Heart left ventricle (tissue), 16 donors: ENCODE measurements at regions not wholly inside any gene's neighbourhood (a gene's known extent, or its start where the extent isn't known, plus 50 kb on each side); places are given as distances from the start of the nearest gene placed in this dataset.

ENCODE experiments used
- ATAC-seq, 4 donors: fragments of 200-7000 bp; cut with Tn5 transposase; one replicate each; pipeline ENCODE4 v1.9.1; 2020 to 2022; ENCODE audit warnings: moderate library complexity in 4 of 4, mild to moderate bottlenecking in 3 of 4, moderate number of reproducible peaks in 1 of 4
- DNase-seq, 5 donors: peaks; one replicate each; pipeline ENCODE4 v3.0.0-alpha.2; 2020
- H3K27ac ChIP-seq, 12 donors: fragments of 200-600 bp; sonication (generic) in 4 of 12; one replicate each; pipeline versions ENCODE4 v1.5.0 to v1.8.0; 2016 to 2022; ENCODE audit warnings: mild to moderate bottlenecking in 2 of 12
- H3K27me3 ChIP-seq, 9 donors: fragments of 200-600 bp; sonication (generic) in 2 of 9; one replicate each; pipeline versions ENCODE4 v1.5.1 to v1.8.0; 2016 to 2022; ENCODE audit warnings: mild to moderate bottlenecking in 3 of 9
- H3K36me3 ChIP-seq, 9 donors: fragments of 200-600 bp; sonication (generic) in 2 of 9; one replicate each; pipeline versions ENCODE4 v1.5.0 to v1.8.0; 2018 to 2022; ENCODE audit warnings: mild to moderate bottlenecking in 2 of 9
- H3K4me1 ChIP-seq, 12 donors: fragments of 200-600 bp; sonication (generic) in 4 of 12; one replicate each; pipeline versions ENCODE4 v1.5.0 to v1.8.0; 2016 to 2022; ENCODE audit warnings: mild to moderate bottlenecking in 3 of 12
- H3K4me3 ChIP-seq, 12 donors: fragments of 200-600 bp; sonication (generic) in 4 of 12; one replicate each; pipeline versions ENCODE4 v1.5.0 to v1.8.0; 2017 to 2022; ENCODE audit warnings: mild to moderate bottlenecking in 9 of 12, moderate library complexity in 4 of 12
- H3K9me3 ChIP-seq, 12 donors: fragments of 200-600 bp; sonication (generic) in 4 of 12; one replicate each; pipeline versions ENCODE4 v1.5.0 to v1.8.0; 2016 to 2022; ENCODE audit warnings: mild to moderate bottlenecking in 1 of 12
- POLR2A ChIP-seq, 2 donors: fragments of 450-650 bp; IDR thresholded peaks; one replicate each; pipeline ENCODE4 v1.6.1; 2017; ENCODE audit warnings: antibody characterized with exemption in 2 of 2, mild to moderate bottlenecking in 2 of 2, moderate library complexity in 2 of 2
- WGBS, 4 donors: extraction: QIAGEN DNeasy Blood & Tissue Kit in 2 of 4; methylation state at CpG; one replicate each; pipeline versions ENCODE4 v1.1.5 to v1.1.7; 2013 to 2018; 5-methylcytosine and 5-hydroxymethylcytosine counted together
- intact Hi-C, 10 donors: fragments of 100-400 bp; cut with DNase I; formaldehyde crosslinking; loops; one replicate each; pipeline versions ENCODE4 v1.11.1 to v1.14.2; 2022
- TF ChIP-seq, protein P1 (sequence below), 12 donors: fragments of 200-600 bp; sonication (generic) in 4 of 12; IDR thresholded peaks; one replicate each; pipeline versions ENCODE4 v1.5.0 to v1.8.0; 2018 to 2022; ENCODE audit warnings: antibody characterized with exemption in 12 of 12, mild to moderate bottlenecking in 5 of 12
- donor health status: ischemic (EF 13 %, LVEDD 7.1; RV severe dilation, severe dysfunction).
- donor health status: healthy with polysubstance abuse.
- donor health status: DM: no; HTN: yes; CAD: no.
- donor health status: DM: no; HTN: no; CAD: no.
- donor health status: ischemic (EF 25% LVEDD 6.9; RV normal size, moderate dysfunction).
- donor health status: ischemic (EF 25% LVEDD 5.7; RV mildly dilated, moderate dysfunction).
- donor health status: healthy.
- donor health status: DM: yes; HTN: yes; CAD: no.
- donor health status: ischemic (EF 35%, LVEDD 5.7; RV mildly dilated, moderate dysfunction).
- donor health status: nonischemic (EF 11% LVEDD 7.7; RV severe dilation, severe dysfunction).
- donor health status: DM: yes; HTN: yes; CAD: no.
- donor health status: PGD.
- donor health status: ischemic (EF 29% LVEDD 5.4; RV normal size, mild dysfunction).
- donor health status: nonischemic (EF 23%, LVEDD 6.1; RV moderate dilation, normal function).

DNA sequence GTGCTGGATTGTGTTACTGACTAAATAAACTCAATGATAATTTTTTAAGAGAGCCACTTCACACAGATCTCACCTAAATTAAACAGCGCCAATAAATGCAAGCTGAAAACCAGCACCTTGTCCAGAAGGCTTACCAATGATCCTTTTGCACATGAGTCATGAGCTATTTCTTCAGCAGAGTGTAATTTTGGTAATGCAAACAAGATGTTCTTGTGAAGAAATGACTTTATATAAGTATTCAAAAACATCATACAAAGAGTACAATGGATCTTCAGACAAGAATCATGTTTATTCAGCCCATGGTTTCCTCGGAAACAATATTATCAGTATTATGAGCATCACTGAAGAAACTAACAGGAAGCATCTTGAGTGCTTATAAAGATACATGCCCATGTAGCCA, 263.8 kb upstream of the UBE2E2 start:
- DNase-seq (no peak), ATAC-seq (no peak)
- no peak overlapping the region for H3K4me3 ChIP-seq
- WGBS, 4 donors, result 66 to 70% (median 67%) methylated on average over 2 of the region's 2 CpGs
- intact Hi-C loops, result no loop called here
- H3K36me3 ChIP-seq, result no peaks in the 10 kb centered on the region
- H3K27me3 ChIP-seq, result no peaks in the 10 kb centered on the region
- no peaks in the 10 kb centered on the region for H3K4me1 ChIP-seq
- TF ChIP-seq, protein P1, sequence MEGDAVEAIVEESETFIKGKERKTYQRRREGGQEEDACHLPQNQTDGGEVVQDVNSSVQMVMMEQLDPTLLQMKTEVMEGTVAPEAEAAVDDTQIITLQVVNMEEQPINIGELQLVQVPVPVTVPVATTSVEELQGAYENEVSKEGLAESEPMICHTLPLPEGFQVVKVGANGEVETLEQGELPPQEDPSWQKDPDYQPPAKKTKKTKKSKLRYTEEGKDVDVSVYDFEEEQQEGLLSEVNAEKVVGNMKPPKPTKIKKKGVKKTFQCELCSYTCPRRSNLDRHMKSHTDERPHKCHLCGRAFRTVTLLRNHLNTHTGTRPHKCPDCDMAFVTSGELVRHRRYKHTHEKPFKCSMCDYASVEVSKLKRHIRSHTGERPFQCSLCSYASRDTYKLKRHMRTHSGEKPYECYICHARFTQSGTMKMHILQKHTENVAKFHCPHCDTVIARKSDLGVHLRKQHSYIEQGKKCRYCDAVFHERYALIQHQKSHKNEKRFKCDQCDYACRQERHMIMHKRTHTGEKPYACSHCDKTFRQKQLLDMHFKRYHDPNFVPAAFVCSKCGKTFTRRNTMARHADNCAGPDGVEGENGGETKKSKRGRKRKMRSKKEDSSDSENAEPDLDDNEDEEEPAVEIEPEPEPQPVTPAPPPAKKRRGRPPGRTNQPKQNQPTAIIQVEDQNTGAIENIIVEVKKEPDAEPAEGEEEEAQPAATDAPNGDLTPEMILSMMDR (IDR thresholded peaks at IDR 0.05), result no peak
- TF ChIP-seq POLR2A (IDR thresholded peaks at IDR 0.05), result no peak
- H3K9me3 ChIP-seq, result no peaks in the 10 kb centered on the region
- no peak overlapping the region for H3K27ac ChIP-seq

DNA sequence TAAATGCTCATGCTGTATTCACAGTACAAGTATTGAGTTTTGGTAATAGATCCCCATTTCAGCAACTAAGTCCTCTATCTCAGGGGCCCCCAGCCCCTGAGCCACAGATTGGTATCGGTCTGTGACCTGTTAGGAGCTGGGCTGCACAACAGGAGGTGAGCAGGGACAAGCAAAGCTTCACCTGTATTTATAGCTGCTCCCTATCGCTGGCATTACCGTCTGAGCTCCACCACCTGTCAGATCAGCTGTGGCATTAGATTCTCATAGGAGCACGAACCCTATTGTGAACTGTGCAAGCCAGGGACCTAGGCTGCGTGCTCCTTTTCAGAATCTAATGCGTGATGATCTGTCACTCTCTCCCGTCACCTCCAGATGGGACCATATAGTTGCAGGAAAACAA, 262.8 kb upstream of the UBE2E2 start:
- no peak for ATAC-seq

DNA sequence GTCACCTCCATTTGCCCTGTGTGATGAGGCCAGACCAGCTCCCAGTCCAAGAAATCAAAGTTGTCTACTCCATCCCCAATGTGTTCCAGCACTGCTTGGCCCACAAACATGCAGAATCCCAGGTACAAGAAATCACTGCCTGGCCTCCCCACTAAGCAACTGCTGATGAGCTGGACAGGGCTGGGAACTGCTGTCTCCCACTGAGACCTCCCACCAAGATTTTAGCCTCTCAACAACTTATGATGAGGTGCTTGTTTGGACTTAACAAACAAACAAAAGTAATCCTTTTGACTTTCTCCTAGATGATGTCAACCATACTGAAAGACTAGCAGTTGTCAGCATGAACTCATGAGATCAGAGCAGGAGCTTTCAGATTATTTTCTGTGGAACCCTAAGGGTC, 260.1 kb upstream of the UBE2E2 start:
- H3K36me3 ChIP-seq, result no peaks in the 10 kb centered on the region
- intact Hi-C loops, result no loop called here
- H3K27ac ChIP-seq, result no peak overlapping the region
- DNase-seq, result no peak
- no peak for ATAC-seq
- no peaks in the 10 kb centered on the region for H3K9me3 ChIP-seq
- no peak for TF ChIP-seq POLR2A (IDR thresholded peaks at IDR 0.05)
- peaks cover 0 to 6% (median 0%) of the 10 kb centered on the region in 12 donors for H3K4me1 ChIP-seq
- no peak overlapping the region for H3K4me3 ChIP-seq
- no peaks in the 10 kb centered on the region for H3K27me3 ChIP-seq

More for the DNA sequence above, 262.8 kb upstream of the UBE2E2 start:
- DNase-seq, result no peak
- no peaks in the 10 kb centered on the region for H3K4me1 ChIP-seq
- intact Hi-C loops, result no loop called here
- WGBS, 4 donors, result 78 to 92% (median 92%) methylated on average over 7 of the region's 7 CpGs
- no peak overlapping the region for H3K27ac ChIP-seq
- no peaks in the 10 kb centered on the region for H3K9me3 ChIP-seq
- TF ChIP-seq, protein P1 (IDR thresholded peaks at IDR 0.05), result no peak
- TF ChIP-seq POLR2A (IDR thresholded peaks at IDR 0.05), result no peak
- no peaks in the 10 kb centered on the region for H3K27me3 ChIP-seq
- H3K4me3 ChIP-seq, result no peak overlapping the region
- H3K36me3 ChIP-seq, result no peaks in the 10 kb centered on the region

DNA sequence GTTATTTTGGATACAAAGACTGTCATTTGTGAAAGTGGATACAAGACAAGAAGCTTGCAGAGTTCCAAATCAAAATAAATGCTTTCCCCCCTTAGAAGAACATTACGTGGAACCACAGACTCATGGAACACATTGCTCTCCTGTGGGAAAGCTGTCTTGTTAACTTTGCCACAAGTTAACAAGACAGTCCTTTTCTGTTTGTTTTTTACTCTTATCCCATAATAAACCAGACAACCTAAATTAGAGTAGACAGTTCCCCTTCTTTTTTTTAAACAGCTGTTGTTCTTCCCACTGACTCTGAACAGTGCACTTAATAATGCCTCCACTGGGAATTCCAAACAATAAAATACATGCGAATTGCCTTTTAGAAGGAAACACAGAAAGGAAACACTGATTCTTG, 255.3 kb upstream of the UBE2E2 start:
- Histone ChIP-seq H3K9me3 (no peaks in the 10 kb centered on the region), H3K36me3 (no peaks in the 10 kb centered on the region), H3K27ac (peak overlapping the region in 2 of 12 donors; percentile 10 to 44), H3K4me3 (no peak overlapping the region), H3K4me1 (peaks cover 0 to 11% (median 0%) of the 10 kb centered on the region in 12 donors), H3K27me3 (no peaks in the 10 kb centered on the region)
- intact Hi-C loops, result no loop called here
- DNase-seq, result no peak
- ATAC-seq, result peak in 2 of 4 donors; percentile 18 to 28
- TF ChIP-seq, protein P1 (IDR thresholded peaks at IDR 0.05), result no peak
- TF ChIP-seq POLR2A (IDR thresholded peaks at IDR 0.05), result no peak
- WGBS, 4 donors, result 47 to 59% (median 54%) methylated on average over 2 of the region's 2 CpGs

DNA sequence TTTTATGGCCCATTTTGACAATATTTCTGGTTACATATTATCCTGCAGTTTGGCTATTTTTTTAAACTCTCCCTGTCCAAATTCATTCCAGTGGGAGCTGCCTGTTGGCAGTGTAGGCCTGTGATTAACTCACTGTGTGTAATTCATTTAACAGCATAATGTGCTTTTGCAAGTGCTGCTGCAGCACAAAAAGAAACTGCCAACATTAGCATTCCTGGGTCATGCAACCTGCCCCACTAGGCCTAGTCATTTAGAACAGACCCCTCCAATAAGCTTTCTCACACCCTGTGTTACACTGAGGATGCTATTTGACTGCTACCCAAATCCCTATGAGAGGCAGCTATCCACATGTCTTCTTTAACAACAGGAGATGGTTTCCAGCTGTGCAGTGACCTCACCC, 251.2 kb upstream of the UBE2E2 start:
- intact Hi-C loops, result loop anchor here in 1 of 10 donors (10.0 kb wide), 1 partner anchor 777 kb away; no protein-coding TSS in a partner anchor
- H3K9me3 ChIP-seq, result no peaks in the 10 kb centered on the region
- no peak overlapping the region for H3K4me3 ChIP-seq
- ATAC-seq (peak; percentile 70 to 88 (median 80)), DNase-seq (peak in 3 of 5 donors; percentile 11 to 47 (median 33))
- no peaks in the 10 kb centered on the region for H3K27me3 ChIP-seq
- H3K4me1 ChIP-seq, result peaks cover 0 to 11% (median 0%) of the 10 kb centered on the region in 12 donors
- no peak for TF ChIP-seq POLR2A (IDR thresholded peaks at IDR 0.05)
- TF ChIP-seq, protein P1 (IDR thresholded peaks at IDR 0.05), result no peak
- no peaks in the 10 kb centered on the region for H3K36me3 ChIP-seq
- no peak overlapping the region for H3K27ac ChIP-seq
